Liver (tissue), 7 donors: ENCODE measurements at regions not wholly inside any gene's neighbourhood (a gene's known extent, or its start where the extent isn't known, plus 50 kb on each side); places are given as distances from the start of the nearest gene placed in this dataset.

Source experiments
- DNase-seq: peaks from one replicate; pipeline ENCODE4 v3.0.0-alpha.2; 2017; ENCODE audit warnings: low spot score
- H3K27ac ChIP-seq, 2 donors: one replicate each; pipeline ENCODE4 v1.7.0; 2013; ENCODE audit warnings: inconsistent platforms in 2 of 2, low read length in 2 of 2, control low read depth in 1 of 2, low read depth in 1 of 2, mild to moderate bottlenecking in 1 of 2
- H3K27me3 ChIP-seq, 4 donors: one replicate each; pipeline versions ENCODE4 v1.6.1 to v1.7.0; 2013; ENCODE audit warnings: low read length in 3 of 4, inconsistent platforms in 1 of 4, mild to moderate bottlenecking in 1 of 4, moderate library complexity in 1 of 4; ENCODE audit not compliant: control insufficient read depth in 4 of 4, insufficient read depth in 4 of 4
- H3K36me3 ChIP-seq, 4 donors: one replicate each; pipeline versions ENCODE4 v1.6.1 to v1.7.0; 2013; ENCODE audit warnings: low read length in 3 of 4, mild to moderate bottlenecking in 3 of 4, low read depth in 1 of 4, moderate library complexity in 1 of 4; ENCODE audit not compliant: control insufficient read depth in 4 of 4, insufficient read depth in 3 of 4
- H3K4me1 ChIP-seq, 4 donors: one replicate each; pipeline versions ENCODE4 v1.6.1 to v1.7.0; 2013; ENCODE audit warnings: low read length in 3 of 4, mild to moderate bottlenecking in 3 of 4, moderate library complexity in 1 of 4; ENCODE audit not compliant: control insufficient read depth in 4 of 4, insufficient read depth in 4 of 4
- H3K4me3 ChIP-seq, 3 donors: one replicate each; pipeline versions ENCODE4 v1.6.1 to v1.7.0; 2013; ENCODE audit warnings: low read length in 3 of 3, control low read depth in 1 of 3, low read depth in 1 of 3, mild to moderate bottlenecking in 1 of 3
- H3K9ac ChIP-seq, 2 donors: one replicate each; pipeline ENCODE4 v1.7.0; 2013; ENCODE audit warnings: low read length in 2 of 2, mild to moderate bottlenecking in 2 of 2, moderate library complexity in 2 of 2, control low read depth in 1 of 2, low read depth in 1 of 2
- H3K9me3 ChIP-seq, 4 donors: one replicate each; pipeline versions ENCODE4 v1.6.1 to v1.7.0; 2013; ENCODE audit warnings: low read length in 3 of 4; ENCODE audit not compliant: control insufficient read depth in 4 of 4
- ATF3 ChIP-seq: IDR thresholded peaks from 2 replicates; pipeline ENCODE4 v1.6.1; 2016; ENCODE audit warnings: antibody characterized with exemption
- EGR1 ChIP-seq, 2 donors: IDR thresholded peaks; 2 replicates each; pipeline ENCODE4 v1.6.1; 2016 to 2018; ENCODE audit warnings: antibody characterized with exemption in 2 of 2, low read depth in 2 of 2
- FOXA1 ChIP-seq: IDR thresholded peaks from 2 replicates; pipeline ENCODE4 v1.6.1; 2016; ENCODE audit warnings: antibody characterized with exemption
- FOXA2 ChIP-seq: IDR thresholded peaks from 2 replicates; pipeline ENCODE4 v1.6.1; 2016; ENCODE audit warnings: antibody characterized with exemption
- GABPA ChIP-seq, 2 donors: IDR thresholded peaks in 1 of 2; conservative IDR thresholded peaks in 1 of 2; 2 replicates each; pipeline ENCODE4 v1.6.1; 2016; ENCODE audit warnings: antibody characterized with exemption in 2 of 2, mild to moderate bottlenecking in 1 of 2, moderate library complexity in 1 of 2
- HNF4A ChIP-seq, 2 donors: conservative IDR thresholded peaks; 2 replicates each; pipeline ENCODE4 v1.6.1; 2016; ENCODE audit warnings: antibody characterized with exemption in 2 of 2, mild to moderate bottlenecking in 2 of 2
- HNF4G ChIP-seq: IDR thresholded peaks from 2 replicates; pipeline ENCODE4 v1.6.1; 2016; ENCODE audit warnings: antibody characterized with exemption
- JUND ChIP-seq, 2 donors: IDR thresholded peaks; 2 replicates each; pipeline ENCODE4 v1.6.1; 2016; ENCODE audit warnings: antibody characterized with exemption in 2 of 2
- NR2F2 ChIP-seq: IDR thresholded peaks from 2 replicates; pipeline ENCODE4 v1.6.1; 2016; ENCODE audit warnings: antibody characterized with exemption
- RAD21 ChIP-seq, 2 donors: IDR thresholded peaks; 2 replicates each; pipeline ENCODE4 v1.6.1; 2016; ENCODE audit warnings: antibody characterized with exemption in 2 of 2, mild to moderate bottlenecking in 2 of 2
- RXRA ChIP-seq, 2 donors: IDR thresholded peaks; 2 replicates each; pipeline ENCODE4 v1.6.1; 2017 to 2018; ENCODE audit warnings: antibody characterized with exemption in 2 of 2, mild to moderate bottlenecking in 1 of 2
- SP1 ChIP-seq: IDR thresholded peaks from 2 replicates; pipeline ENCODE4 v1.6.1; 2018; ENCODE audit warnings: antibody characterized with exemption, mild to moderate bottlenecking
- TAF1 ChIP-seq: conservative IDR thresholded peaks from 2 replicates; pipeline ENCODE4 v1.6.1; 2016; ENCODE audit warnings: antibody characterized with exemption, mild to moderate bottlenecking
- ZBTB33 ChIP-seq: IDR thresholded peaks from 2 replicates; pipeline ENCODE4 v1.6.1; 2016; ENCODE audit warnings: antibody characterized with exemption
- whole genome bisulfite sequencing: extraction: QIAGEN DNeasy Blood & Tissue Kit; methylation state at CpG from one replicate; pipeline ENCODE4 v1.1.7; 2013; 5-methylcytosine and 5-hydroxymethylcytosine counted together
- TF ChIP-seq, protein P1 (sequence below): IDR thresholded peaks from 2 replicates; pipeline ENCODE4 v1.6.1; 2016; ENCODE audit warnings: antibody characterized with exemption, mild to moderate bottlenecking
- TF ChIP-seq, protein P2 (sequence below): IDR thresholded peaks from 2 replicates; pipeline ENCODE4 v1.6.1; 2016; ENCODE audit warnings: antibody characterized with exemption
- donor health status: healthy.
- donor health status: healthy.
- donor health status: healthy.
- donor health status: healthy.

- no peaks in the 10 kb centered on the region for H3K36me3 ChIP-seq
- TF ChIP-seq HNF4A (conservative IDR thresholded peaks at IDR 0.05) (no peak), EGR1 (IDR thresholded peaks at IDR 0.05; ENCODE audit: low read depth in 2 of 2) (no peak), GABPA (IDR thresholded peaks at IDR 0.05 in 1 of 2, conservative IDR thresholded peaks at IDR 0.05 in 1 of 2) (no peak), SP1 (no peak), RXRA (IDR thresholded peaks at IDR 0.05) (no peak), FOXA1 (no peak), RAD21 (IDR thresholded peaks at IDR 0.05) (no peak), FOXA2 (no peak), JUND (IDR thresholded peaks at IDR 0.05) (no peak), HNF4G (no peak)
- TF ChIP-seq, protein P1, sequence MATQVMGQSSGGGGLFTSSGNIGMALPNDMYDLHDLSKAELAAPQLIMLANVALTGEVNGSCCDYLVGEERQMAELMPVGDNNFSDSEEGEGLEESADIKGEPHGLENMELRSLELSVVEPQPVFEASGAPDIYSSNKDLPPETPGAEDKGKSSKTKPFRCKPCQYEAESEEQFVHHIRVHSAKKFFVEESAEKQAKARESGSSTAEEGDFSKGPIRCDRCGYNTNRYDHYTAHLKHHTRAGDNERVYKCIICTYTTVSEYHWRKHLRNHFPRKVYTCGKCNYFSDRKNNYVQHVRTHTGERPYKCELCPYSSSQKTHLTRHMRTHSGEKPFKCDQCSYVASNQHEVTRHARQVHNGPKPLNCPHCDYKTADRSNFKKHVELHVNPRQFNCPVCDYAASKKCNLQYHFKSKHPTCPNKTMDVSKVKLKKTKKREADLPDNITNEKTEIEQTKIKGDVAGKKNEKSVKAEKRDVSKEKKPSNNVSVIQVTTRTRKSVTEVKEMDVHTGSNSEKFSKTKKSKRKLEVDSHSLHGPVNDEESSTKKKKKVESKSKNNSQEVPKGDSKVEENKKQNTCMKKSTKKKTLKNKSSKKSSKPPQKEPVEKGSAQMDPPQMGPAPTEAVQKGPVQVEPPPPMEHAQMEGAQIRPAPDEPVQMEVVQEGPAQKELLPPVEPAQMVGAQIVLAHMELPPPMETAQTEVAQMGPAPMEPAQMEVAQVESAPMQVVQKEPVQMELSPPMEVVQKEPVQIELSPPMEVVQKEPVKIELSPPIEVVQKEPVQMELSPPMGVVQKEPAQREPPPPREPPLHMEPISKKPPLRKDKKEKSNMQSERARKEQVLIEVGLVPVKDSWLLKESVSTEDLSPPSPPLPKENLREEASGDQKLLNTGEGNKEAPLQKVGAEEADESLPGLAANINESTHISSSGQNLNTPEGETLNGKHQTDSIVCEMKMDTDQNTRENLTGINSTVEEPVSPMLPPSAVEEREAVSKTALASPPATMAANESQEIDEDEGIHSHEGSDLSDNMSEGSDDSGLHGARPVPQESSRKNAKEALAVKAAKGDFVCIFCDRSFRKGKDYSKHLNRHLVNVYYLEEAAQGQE, result no peak
- H3K27me3 ChIP-seq, result peaks cover 0 to 3% (median 0%) of the 10 kb centered on the region in 4 donors
- no peak for DNase-seq
- WGBS, result 44% methylated on average over 2 of the region's 2 CpGs
- H3K4me1 ChIP-seq, result peaks cover 0 to 4% (median 0%) of the 10 kb centered on the region in 4 donors
- H3K9me3 ChIP-seq, result no peaks in the 10 kb centered on the region
- H3K9ac ChIP-seq, result no peak overlapping the region
- H3K4me3 ChIP-seq, result no peak overlapping the region
- H3K27ac ChIP-seq, result no peak overlapping the region
Observed at GRCh38 chr2:49286045-49286444, 131.7 kb upstream of the FSHR start.

DNA sequence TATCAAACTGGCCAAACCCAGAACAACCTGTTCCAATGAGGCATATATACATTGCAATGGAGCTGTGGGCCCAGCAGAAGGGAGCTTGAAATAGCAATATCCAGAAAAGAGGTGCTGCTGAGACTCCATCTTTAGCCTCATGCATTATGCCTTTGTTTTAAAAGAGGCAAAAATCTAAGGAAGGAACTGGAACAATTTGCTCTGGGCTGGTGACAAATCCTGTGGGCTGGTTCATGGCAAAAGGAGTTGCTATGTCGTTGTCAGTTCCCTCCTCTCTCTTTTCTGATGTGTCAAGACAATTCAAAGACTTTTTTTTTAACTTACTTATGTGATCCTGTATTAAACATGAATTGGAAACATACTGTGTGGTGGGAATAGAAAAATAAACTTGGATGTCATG is 124.2 kb upstream of the FSHR start:
- no peaks in the 10 kb centered on the region for H3K4me1 ChIP-seq
- H3K4me3 ChIP-seq, result no peak overlapping the region
- peaks cover 0 to 3% (median 0%) of the 10 kb centered on the region in 4 donors for H3K27me3 ChIP-seq
- WGBS, result 52% methylated on average over 1 of the region's 1 CpG
- peaks cover 0 to 4% (median 1%) of the 10 kb centered on the region in 4 donors for H3K9me3 ChIP-seq
- TF ChIP-seq, protein P2, sequence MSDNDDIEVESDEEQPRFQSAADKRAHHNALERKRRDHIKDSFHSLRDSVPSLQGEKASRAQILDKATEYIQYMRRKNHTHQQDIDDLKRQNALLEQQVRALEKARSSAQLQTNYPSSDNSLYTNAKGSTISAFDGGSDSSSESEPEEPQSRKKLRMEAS, result no peak
- TF ChIP-seq NR2F2, result no peak
- no peak for TF ChIP-seq TAF1
- H3K36me3 ChIP-seq, result no peaks in the 10 kb centered on the region
- no peak overlapping the region for H3K27ac ChIP-seq
- no peak for DNase-seq
- no peak overlapping the region for H3K9ac ChIP-seq

DNA sequence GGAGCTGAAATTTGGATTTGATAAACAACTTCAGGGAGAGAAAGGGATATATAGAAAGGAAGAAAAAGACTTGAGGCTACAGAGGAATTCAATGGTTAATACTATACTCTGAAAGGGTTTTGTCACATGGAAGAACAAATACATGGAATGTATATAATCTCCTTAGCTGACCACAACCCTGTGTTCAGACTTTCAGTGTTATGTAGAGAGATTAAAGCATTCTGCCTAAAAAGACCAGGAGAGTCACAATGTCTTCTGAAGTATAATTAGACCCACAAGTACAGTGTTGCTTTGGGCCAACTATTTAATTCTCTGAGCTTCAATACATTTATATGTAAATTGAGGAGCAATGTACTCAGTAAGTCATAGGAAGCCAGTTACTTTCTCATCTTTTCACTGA is 123.8 kb upstream of the FSHR start:
- no peak for TF ChIP-seq ZBTB33
- TF ChIP-seq, protein P1, result no peak
- no peak for TF ChIP-seq FOXA1
- no peak for TF ChIP-seq GABPA (IDR thresholded peaks at IDR 0.05 in 1 of 2, conservative IDR thresholded peaks at IDR 0.05 in 1 of 2)
- no peak for TF ChIP-seq ATF3
- no peak for TF ChIP-seq HNF4G
- TF ChIP-seq FOXA2, result no peak
- H3K4me3 ChIP-seq, result no peak overlapping the region
- no peak overlapping the region for H3K27ac ChIP-seq
- H3K9ac ChIP-seq, result no peak overlapping the region
- no peaks in the 10 kb centered on the region for H3K4me1 ChIP-seq
- peaks cover 0 to 3% (median 0%) of the 10 kb centered on the region in 4 donors for H3K27me3 ChIP-seq
- no peaks in the 10 kb centered on the region for H3K36me3 ChIP-seq
- no peak for DNase-seq
- peaks cover 0 to 4% (median 1%) of the 10 kb centered on the region in 4 donors for H3K9me3 ChIP-seq
